Mesothelial cell of epicardium (in vitro differentiated cells): ENCODE measurements at regions not wholly inside any gene's neighbourhood (a gene's known extent, or its start where the extent isn't known, plus 50 kb on each side); places are given as distances from the start of the nearest gene placed in this dataset.

ENCODE experiments used
- DNase-seq, 2 experiments: peaks; one replicate each; pipeline ENCODE4 v3.0.0; 2021; ENCODE audit warnings: low spot score in 2 of 2; ENCODE audit not compliant: unreplicated experiment in 2 of 2
- H3K27ac Mint-ChIP-seq: 2 replicates; pipeline ENCODE4 v1.8.0; 2021; ENCODE audit warnings: mixed read lengths
- H3K27me3 Mint-ChIP-seq: 2 replicates; pipeline ENCODE4 v1.8.0; 2021; ENCODE audit warnings: low read depth, mixed read lengths
- H3K36me3 Mint-ChIP-seq: 2 replicates; pipeline ENCODE4 v1.8.0; 2021; ENCODE audit warnings: mixed read lengths
- H3K4me1 Mint-ChIP-seq: 2 replicates; pipeline ENCODE4 v1.8.0; 2021; ENCODE audit warnings: mixed read lengths
- H3K4me3 Mint-ChIP-seq: 2 replicates; pipeline ENCODE4 v1.8.0; 2021; ENCODE audit warnings: mild to moderate bottlenecking, moderate library complexity, mixed read lengths
- H3K9me3 Mint-ChIP-seq: 2 replicates; pipeline ENCODE4 v1.8.0; 2021; ENCODE audit warnings: mixed read lengths
- CTCF ChIP-seq: fragments of 200-600 bp; sonication (generic); IDR thresholded peaks from one replicate; pipeline ENCODE4 v1.5.0; 2021; ENCODE audit warnings: antibody characterized with exemption; ENCODE audit not compliant: unreplicated experiment

- Mint-ChIP-seq H3K4me1 (peaks cover 30% of the 10 kb centered on the region), H3K9me3 (peaks cover 11% of the 10 kb centered on the region), H3K27ac (no peak overlapping the region), H3K4me3 (no peak overlapping the region), H3K27me3 (no peaks in the 10 kb centered on the region), H3K36me3 (no peaks in the 10 kb centered on the region)
- DNase-seq, result no peak
- no peak for TF ChIP-seq CTCF
These were observed 341.1 kb downstream of the CXCL12 start for GRCh38 chr10:44043646-44044375.

GRCh38 chr10:44042926-44043602 is 341.8 kb downstream of the CXCL12 start:
- Mint-ChIP-seq H3K27ac (no peak overlapping the region), H3K4me1 (peaks cover 30% of the 10 kb centered on the region), H3K36me3 (no peaks in the 10 kb centered on the region), H3K27me3 (no peaks in the 10 kb centered on the region), H3K4me3 (no peak overlapping the region), H3K9me3 (peaks cover 11% of the 10 kb centered on the region)
- no peak for DNase-seq
- TF ChIP-seq CTCF, result no peak

- Mint-ChIP-seq H3K27me3 (no peaks in the 10 kb centered on the region), H3K27ac (no peak overlapping the region)
These were observed 342.7 kb downstream of the CXCL12 start for GRCh38 chr10:44042075-44042770.

GRCh38 chr10:44039599-44039998 is 345.3 kb downstream of the CXCL12 start:
- Mint-ChIP-seq H3K4me1 (peaks cover 9% of the 10 kb centered on the region), H3K4me3 (no peak overlapping the region), H3K36me3 (no peaks in the 10 kb centered on the region), H3K27ac (no peak overlapping the region), H3K27me3 (no peaks in the 10 kb centered on the region), H3K9me3 (peaks cover 11% of the 10 kb centered on the region)
- no peak for DNase-seq
- no peak for TF ChIP-seq CTCF

More at GRCh38 chr10:44042075-44042770, 342.7 kb downstream of the CXCL12 start:
- peaks cover 11% of the 10 kb centered on the region for H3K9me3 Mint-ChIP-seq
- no peak for TF ChIP-seq CTCF
- DNase-seq, result no peak
- H3K36me3 Mint-ChIP-seq, result no peaks in the 10 kb centered on the region
- H3K4me3 Mint-ChIP-seq, result no peak overlapping the region
- H3K4me1 Mint-ChIP-seq, result peaks cover 24% of the 10 kb centered on the region

GRCh38 chr10:44036425-44036824 is 348.5 kb downstream of the CXCL12 start:
- Mint-ChIP-seq H3K4me1 (peaks cover 18% of the 10 kb centered on the region), H3K36me3 (no peaks in the 10 kb centered on the region), H3K4me3 (no peak overlapping the region), H3K27ac (no peak overlapping the region), H3K27me3 (no peaks in the 10 kb centered on the region), H3K9me3 (peaks cover 8% of the 10 kb centered on the region)
- TF ChIP-seq CTCF, result no peak
- DNase-seq, result peak in 1 of 2 experiments; percentile 13
